Neural cell (in vitro differentiated cells): ENCODE measurements at regions not wholly inside any gene's neighbourhood (a gene's known extent, or its start where the extent isn't known, plus 50 kb on each side); places are given as distances from the start of the nearest gene placed in this dataset.

Experiments
- H2AFZ ChIP-seq: fragments of 200-600, 300-800 bp; sonication (generic), shearing (Covaris generic); 2 replicates; pipeline ENCODE4 v1.6.0; 2014; ENCODE audit warnings: low read depth, mild to moderate bottlenecking, antibody characterized with exemption, low read length, moderate library complexity
- H3F3A ChIP-seq: fragments of 200-600 bp; shearing (Covaris generic); 2 replicates; pipeline ENCODE4 v1.6.1; 2016; ENCODE audit warnings: mild to moderate bottlenecking, moderate library complexity, mixed read lengths, antibody characterized with exemption, low read length; ENCODE audit not compliant: insufficient read depth, poor library complexity, severe bottlenecking
- H3K27ac ChIP-seq: fragments of 200-600, 300-800 bp; sonication (generic), shearing (Covaris generic); 2 replicates; pipeline ENCODE4 v1.5.1; 2014; ENCODE audit warnings: mild to moderate bottlenecking, low read length, moderate library complexity
- H3K27me3 ChIP-seq: fragments of 300-800, 200-600 bp; sonication (generic), shearing (Covaris generic); 2 replicates; pipeline ENCODE4 v1.6.0; 2014; ENCODE audit warnings: mild to moderate bottlenecking, low read depth, low read length, moderate library complexity; ENCODE audit not compliant: insufficient read depth
- H3K36me3 ChIP-seq: fragments of 300-800, 200-600 bp; sonication (generic), shearing (Covaris generic); 2 replicates; pipeline ENCODE4 v1.5.1; 2014; ENCODE audit warnings: mild to moderate bottlenecking, antibody characterized with exemption, low read length, moderate library complexity; ENCODE audit not compliant: insufficient read depth
- H3K4me2 ChIP-seq: fragments of 300-800, 200-600 bp; sonication (generic), shearing (Covaris generic); 2 replicates; pipeline ENCODE4 v1.6.0; 2014; ENCODE audit warnings: mild to moderate bottlenecking, low read length
- H3K4me3 ChIP-seq: fragments of 300-800, 200-600 bp; sonication (generic), shearing (Covaris generic); 2 replicates; pipeline ENCODE4 v1.5.1; 2014; ENCODE audit warnings: mild to moderate bottlenecking, low read length, moderate library complexity
- H3K79me2 ChIP-seq: fragments of 200-600 bp; shearing (Covaris generic); replicated peaks from 2 replicates; pipeline ENCODE4 v1.6.0; 2014; ENCODE audit warnings: mild to moderate bottlenecking, low read length, moderate library complexity; ENCODE audit not compliant: insufficient read depth
- H3K9ac ChIP-seq: fragments of 300-800, 200-600 bp; sonication (generic), shearing (Covaris generic); 2 replicates; pipeline ENCODE4 v1.6.1; 2016; ENCODE audit warnings: mild to moderate bottlenecking, low read length, mixed read lengths
- H3K9me2 ChIP-seq: fragments of 200-600 bp; shearing (Covaris generic); 2 replicates; pipeline ENCODE4 v1.6.1; 2016; ENCODE audit warnings: mild to moderate bottlenecking, low read length, mixed read lengths; ENCODE audit not compliant: insufficient read depth
- H3K9me3 ChIP-seq: fragments of 200-600, 300-800 bp; sonication (generic), shearing (Covaris generic); 2 replicates; pipeline ENCODE4 v1.6.1; 2016; ENCODE audit warnings: mild to moderate bottlenecking, mixed run types, low read length, moderate library complexity, mixed read lengths
- H4K20me1 ChIP-seq: fragments of 200-600 bp; shearing (Covaris generic); 2 replicates; pipeline ENCODE4 v1.6.1; 2016; ENCODE audit warnings: mild to moderate bottlenecking, mixed run types; ENCODE audit not compliant: insufficient read depth
- EP300 ChIP-seq: fragments of 450-650 bp; conservative IDR thresholded peaks from 2 replicates; pipeline ENCODE4 v1.6.1; 2014; ENCODE audit warnings: antibody characterized with exemption, mild to moderate bottlenecking, moderate library complexity; ENCODE audit not compliant: poor library complexity, severe bottlenecking
- EZH2 ChIP-seq: fragments of 200-600, 300-800 bp; shearing (Covaris generic), sonication (generic); IDR thresholded peaks from 2 replicates; pipeline ENCODE4 v1.6.1; 2014; ENCODE audit warnings: antibody characterized with exemption, low read length, borderline replicate concordance, mild to moderate bottlenecking; ENCODE audit not compliant: insufficient read depth, poor library complexity, severe bottlenecking
- MXI1 ChIP-seq: fragments of 450-650 bp; conservative IDR thresholded peaks from 2 replicates; pipeline ENCODE4 v1.6.1; 2014; ENCODE audit warnings: antibody characterized with exemption, mild to moderate bottlenecking; ENCODE audit not compliant: poor library complexity, severe bottlenecking
- POLR2AphosphoS5 ChIP-seq: IDR thresholded peaks from 2 replicates; pipeline ENCODE4 v1.6.1; 2012
- RAD21 ChIP-seq: fragments of 450-650 bp; conservative IDR thresholded peaks from 2 replicates; pipeline ENCODE4 v1.6.1; 2014; ENCODE audit warnings: antibody characterized with exemption, mild to moderate bottlenecking, moderate library complexity
- REST ChIP-seq: IDR thresholded peaks from 2 replicates; pipeline ENCODE4 v1.6.1; 2012; ENCODE audit warnings: borderline replicate concordance
- SMC3 ChIP-seq: fragments of 450-650 bp; conservative IDR thresholded peaks from 2 replicates; pipeline ENCODE4 v1.6.1; 2014; ENCODE audit warnings: antibody characterized with exemption, mild to moderate bottlenecking, moderate library complexity; ENCODE audit not compliant: poor library complexity
- TAF1 ChIP-seq: IDR thresholded peaks from 2 replicates; pipeline ENCODE4 v1.6.1; 2012; ENCODE audit warnings: low read depth
- TF ChIP-seq, protein P1 (sequence below): fragments of 450-650 bp; IDR thresholded peaks from 2 replicates; pipeline ENCODE4 v1.5.1; 2014; ENCODE audit warnings: antibody characterized with exemption, mild to moderate bottlenecking, moderate library complexity; ENCODE audit not compliant: poor library complexity, severe bottlenecking

- TF ChIP-seq EP300 = no peak
- no peak for TF ChIP-seq TAF1
These were observed 597.9 kb upstream of the TLE4 start (continued) for GRCh38 chr9:78973907-78974306.

- H3K36me3 ChIP-seq = no peaks in the 10 kb centered on the region
- H3K4me3 ChIP-seq = no peak overlapping the region
- H3K4me2 ChIP-seq = no peak overlapping the region
- no peaks in the 10 kb centered on the region for H3K27me3 ChIP-seq
- no peaks in the 10 kb centered on the region for H3K79me2 ChIP-seq
- H2AFZ ChIP-seq = no peak overlapping the region
- no peak for TF ChIP-seq REST
- TF ChIP-seq, protein P1, sequence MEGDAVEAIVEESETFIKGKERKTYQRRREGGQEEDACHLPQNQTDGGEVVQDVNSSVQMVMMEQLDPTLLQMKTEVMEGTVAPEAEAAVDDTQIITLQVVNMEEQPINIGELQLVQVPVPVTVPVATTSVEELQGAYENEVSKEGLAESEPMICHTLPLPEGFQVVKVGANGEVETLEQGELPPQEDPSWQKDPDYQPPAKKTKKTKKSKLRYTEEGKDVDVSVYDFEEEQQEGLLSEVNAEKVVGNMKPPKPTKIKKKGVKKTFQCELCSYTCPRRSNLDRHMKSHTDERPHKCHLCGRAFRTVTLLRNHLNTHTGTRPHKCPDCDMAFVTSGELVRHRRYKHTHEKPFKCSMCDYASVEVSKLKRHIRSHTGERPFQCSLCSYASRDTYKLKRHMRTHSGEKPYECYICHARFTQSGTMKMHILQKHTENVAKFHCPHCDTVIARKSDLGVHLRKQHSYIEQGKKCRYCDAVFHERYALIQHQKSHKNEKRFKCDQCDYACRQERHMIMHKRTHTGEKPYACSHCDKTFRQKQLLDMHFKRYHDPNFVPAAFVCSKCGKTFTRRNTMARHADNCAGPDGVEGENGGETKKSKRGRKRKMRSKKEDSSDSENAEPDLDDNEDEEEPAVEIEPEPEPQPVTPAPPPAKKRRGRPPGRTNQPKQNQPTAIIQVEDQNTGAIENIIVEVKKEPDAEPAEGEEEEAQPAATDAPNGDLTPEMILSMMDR = no peak
- TF ChIP-seq EP300 = no peak
- TF ChIP-seq SMC3 = no peak
- no peak for TF ChIP-seq MXI1
- TF ChIP-seq RAD21 = no peak
- no peak for TF ChIP-seq TAF1
- TF ChIP-seq POLR2AphosphoS5 = no peak
- no peak for TF ChIP-seq EZH2
- H3K9me3 ChIP-seq = no peaks in the 10 kb centered on the region
- H3K27ac ChIP-seq = no peak overlapping the region
- no peaks in the 10 kb centered on the region for H3K9me2 ChIP-seq
- no peaks in the 10 kb centered on the region for H3F3A ChIP-seq
- no peaks in the 10 kb centered on the region for H4K20me1 ChIP-seq
- H3K9ac ChIP-seq = no peak overlapping the region
These were observed 588.9 kb upstream of the TLE4 start for GRCh38 chr9:78982849-78983248.

GRCh38 chr9:78985084-78985738 is 586.6 kb upstream of the TLE4 start:
- Histone ChIP-seq H3K27me3 (no peaks in the 10 kb centered on the region), H3K4me2 (no peak overlapping the region), H3F3A (no peaks in the 10 kb centered on the region), H3K36me3 (no peaks in the 10 kb centered on the region), H3K79me2 (no peaks in the 10 kb centered on the region), H3K9me3 (no peaks in the 10 kb centered on the region), H3K27ac (peak overlapping the region; percentile 5), H2AFZ (no peak overlapping the region), H3K4me3 (no peak overlapping the region), H4K20me1 (no peaks in the 10 kb centered on the region), H3K9me2 (no peaks in the 10 kb centered on the region), H3K9ac (no peak overlapping the region)
- TF ChIP-seq MXI1 (no peak), TAF1 (no peak)
- TF ChIP-seq, protein P1 = no peak
